Loucy (cell line): ENCODE measurements at regions not wholly inside any gene's neighbourhood (a gene's known extent, or its start where the extent isn't known, plus 50 kb on each side); places are given as distances from the start of the nearest gene placed in this dataset.

Source experiments
- CTCF ChIP-seq: fragments of 200-600 bp; sonication (generic); conservative IDR thresholded peaks from 2 replicates; pipeline ENCODE4 v1.5.1; 2014; ENCODE audit warnings: mild to moderate bottlenecking, antibody characterized with exemption, low read length
- EZH2phosphoT487 ChIP-seq: fragments of 200-600 bp; IDR thresholded peaks from 2 replicates; pipeline ENCODE4 v1.6.1; 2018; ENCODE audit warnings: antibody characterized with exemption, mild to moderate bottlenecking, moderate library complexity, borderline replicate concordance

GRCh38 chr6:968791-969190, 275.9 kb upstream of the EXOC2 start:
- TF ChIP-seq CTCF = no peak
- no peak for TF ChIP-seq EZH2phosphoT487
